ENCODE measurements at regions not wholly inside any gene's neighbourhood (a gene's known extent, or its start where the extent isn't known, plus 50 kb on each side); places are given as distances from the start of the nearest gene placed in this dataset.

DNA sequence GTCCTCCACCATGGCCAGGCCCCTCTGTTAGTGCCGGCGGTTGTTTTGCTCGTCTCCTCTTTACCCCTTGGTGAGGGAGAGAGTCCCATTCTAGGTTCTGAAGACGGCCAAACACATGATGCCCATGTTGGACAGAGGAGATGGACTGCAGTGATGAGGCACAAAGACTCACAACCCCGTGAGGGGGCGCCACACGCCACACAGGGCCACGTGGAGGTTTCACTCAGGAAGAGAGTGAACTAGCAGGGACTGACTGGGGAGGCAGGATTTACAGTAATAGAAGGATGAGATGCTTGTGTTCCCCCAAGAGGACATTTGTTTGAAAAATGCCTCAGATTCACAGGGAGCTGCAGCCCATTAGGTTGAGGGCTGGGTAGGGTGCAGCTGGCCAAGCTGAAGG lies 655.3 kb upstream of the FRG1 start:
- TF ChIP-seq, protein P1, sequence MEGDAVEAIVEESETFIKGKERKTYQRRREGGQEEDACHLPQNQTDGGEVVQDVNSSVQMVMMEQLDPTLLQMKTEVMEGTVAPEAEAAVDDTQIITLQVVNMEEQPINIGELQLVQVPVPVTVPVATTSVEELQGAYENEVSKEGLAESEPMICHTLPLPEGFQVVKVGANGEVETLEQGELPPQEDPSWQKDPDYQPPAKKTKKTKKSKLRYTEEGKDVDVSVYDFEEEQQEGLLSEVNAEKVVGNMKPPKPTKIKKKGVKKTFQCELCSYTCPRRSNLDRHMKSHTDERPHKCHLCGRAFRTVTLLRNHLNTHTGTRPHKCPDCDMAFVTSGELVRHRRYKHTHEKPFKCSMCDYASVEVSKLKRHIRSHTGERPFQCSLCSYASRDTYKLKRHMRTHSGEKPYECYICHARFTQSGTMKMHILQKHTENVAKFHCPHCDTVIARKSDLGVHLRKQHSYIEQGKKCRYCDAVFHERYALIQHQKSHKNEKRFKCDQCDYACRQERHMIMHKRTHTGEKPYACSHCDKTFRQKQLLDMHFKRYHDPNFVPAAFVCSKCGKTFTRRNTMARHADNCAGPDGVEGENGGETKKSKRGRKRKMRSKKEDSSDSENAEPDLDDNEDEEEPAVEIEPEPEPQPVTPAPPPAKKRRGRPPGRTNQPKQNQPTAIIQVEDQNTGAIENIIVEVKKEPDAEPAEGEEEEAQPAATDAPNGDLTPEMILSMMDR (IDR thresholded peaks at IDR 0.05; ENCODE audit: unreplicated experiment), result no peak
- no peak overlapping the region for H3K27ac Mint-ChIP-seq
- no peak overlapping the region for H3K4me3 Mint-ChIP-seq (ENCODE audit: low read depth)
- no peaks in the 10 kb centered on the region for H3K36me3 Mint-ChIP-seq (ENCODE audit: insufficient read depth)
- peaks cover 40% of the 10 kb centered on the region for H3K9me3 Mint-ChIP-seq (ENCODE audit: low read depth)
- no peaks in the 10 kb centered on the region for H3K4me1 Mint-ChIP-seq (ENCODE audit: low read depth)
- H3K27me3 Mint-ChIP-seq, result no peaks in the 10 kb centered on the region
- DNase-seq (ENCODE audit: low spot score, unreplicated experiment), result no peak

GRCh38 chr4:189291939-189292338 lies 648.7 kb upstream of the FRG1 start:
- H3K36me3 Mint-ChIP-seq (ENCODE audit: insufficient read depth), result no peaks in the 10 kb centered on the region
- peaks cover 40% of the 10 kb centered on the region for H3K9me3 Mint-ChIP-seq (ENCODE audit: low read depth)

GRCh38 chr4:189293459-189293858 lies 647.2 kb upstream of the FRG1 start:
- no peak overlapping the region for H3K27ac Mint-ChIP-seq
- no peak overlapping the region for H3K4me3 Mint-ChIP-seq (ENCODE audit: low read depth)
- TF ChIP-seq, protein P1 (IDR thresholded peaks at IDR 0.05; ENCODE audit: unreplicated experiment), result no peak
- no peaks in the 10 kb centered on the region for H3K4me1 Mint-ChIP-seq (ENCODE audit: low read depth)
- no peaks in the 10 kb centered on the region for H3K27me3 Mint-ChIP-seq
- DNase-seq (ENCODE audit: low spot score, unreplicated experiment), result no peak
- no peaks in the 10 kb centered on the region for H3K36me3 Mint-ChIP-seq (ENCODE audit: insufficient read depth)
- peaks cover 31% of the 10 kb centered on the region for H3K9me3 Mint-ChIP-seq (ENCODE audit: low read depth)

More at GRCh38 chr4:189291939-189292338, 648.7 kb upstream of the FRG1 start:
- TF ChIP-seq, protein P1 (IDR thresholded peaks at IDR 0.05; ENCODE audit: unreplicated experiment), result no peak
- H3K4me1 Mint-ChIP-seq (ENCODE audit: low read depth), result no peaks in the 10 kb centered on the region
- no peak overlapping the region for H3K27ac Mint-ChIP-seq
- no peak for DNase-seq (ENCODE audit: low spot score, unreplicated experiment)
- no peak overlapping the region for H3K4me3 Mint-ChIP-seq (ENCODE audit: low read depth)
- no peaks in the 10 kb centered on the region for H3K27me3 Mint-ChIP-seq

- no peaks in the 10 kb centered on the region for H3K36me3 Mint-ChIP-seq (ENCODE audit: insufficient read depth)
- H3K9me3 Mint-ChIP-seq (ENCODE audit: low read depth), result peaks cover 27% of the 10 kb centered on the region
- H3K27me3 Mint-ChIP-seq, result no peaks in the 10 kb centered on the region
- DNase-seq (ENCODE audit: low spot score, unreplicated experiment), result no peak
- H3K4me3 Mint-ChIP-seq (ENCODE audit: low read depth), result no peak overlapping the region
- H3K4me1 Mint-ChIP-seq (ENCODE audit: low read depth), result no peaks in the 10 kb centered on the region
- no peak overlapping the region for H3K27ac Mint-ChIP-seq
- TF ChIP-seq, protein P1 (IDR thresholded peaks at IDR 0.05; ENCODE audit: unreplicated experiment), result no peak
These were observed 646.1 kb upstream of the FRG1 start for GRCh38 chr4:189294574-189294973.

DNA sequence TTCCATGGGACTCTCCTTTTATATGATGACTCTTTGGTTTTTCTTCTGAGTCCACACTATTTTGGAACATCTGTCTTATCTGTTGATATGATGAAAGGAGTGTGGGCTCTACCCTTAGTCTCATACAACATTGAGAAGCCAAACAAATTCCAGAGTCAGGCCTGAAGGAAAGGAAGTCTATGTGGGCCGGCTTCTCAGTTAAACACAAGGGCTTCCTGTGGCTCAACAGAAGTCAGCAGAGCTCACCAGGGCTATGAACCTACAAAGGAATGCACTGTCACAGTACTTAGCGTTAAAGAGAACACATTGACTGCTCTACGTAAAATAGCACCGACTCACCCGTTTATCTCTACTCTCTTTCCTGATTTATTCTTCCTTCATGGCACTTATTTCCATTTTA lies 641.0 kb upstream of the FRG1 start:
- TF ChIP-seq, protein P1 (IDR thresholded peaks at IDR 0.05; ENCODE audit: unreplicated experiment), result no peak
- peaks cover 14% of the 10 kb centered on the region for H3K9me3 Mint-ChIP-seq (ENCODE audit: low read depth)

More for the DNA sequence above, 641.0 kb upstream of the FRG1 start:
- H3K4me1 Mint-ChIP-seq (ENCODE audit: low read depth), result no peaks in the 10 kb centered on the region
- no peak for DNase-seq (ENCODE audit: low spot score, unreplicated experiment)
- no peak overlapping the region for H3K4me3 Mint-ChIP-seq (ENCODE audit: low read depth)
- no peaks in the 10 kb centered on the region for H3K36me3 Mint-ChIP-seq (ENCODE audit: insufficient read depth)
- H3K27me3 Mint-ChIP-seq, result no peaks in the 10 kb centered on the region
- no peak overlapping the region for H3K27ac Mint-ChIP-seq
